SH-SY5Y (cell line): ENCODE measurements at regions not wholly inside any gene's neighbourhood (a gene's known extent, or its start where the extent isn't known, plus 50 kb on each side); places are given as distances from the start of the nearest gene placed in this dataset.

Source experiments
- GATA2 ChIP-seq: IDR thresholded peaks from 2 replicates; pipeline ENCODE4 v1.6.1; 2011; ENCODE audit warnings: mild to moderate bottlenecking, low read depth, low read length
- GATA3 ChIP-seq: IDR thresholded peaks from 2 replicates; pipeline ENCODE4 v1.6.1; 2011; ENCODE audit warnings: low read depth, mild to moderate bottlenecking, low read length, moderate library complexity

DNA sequence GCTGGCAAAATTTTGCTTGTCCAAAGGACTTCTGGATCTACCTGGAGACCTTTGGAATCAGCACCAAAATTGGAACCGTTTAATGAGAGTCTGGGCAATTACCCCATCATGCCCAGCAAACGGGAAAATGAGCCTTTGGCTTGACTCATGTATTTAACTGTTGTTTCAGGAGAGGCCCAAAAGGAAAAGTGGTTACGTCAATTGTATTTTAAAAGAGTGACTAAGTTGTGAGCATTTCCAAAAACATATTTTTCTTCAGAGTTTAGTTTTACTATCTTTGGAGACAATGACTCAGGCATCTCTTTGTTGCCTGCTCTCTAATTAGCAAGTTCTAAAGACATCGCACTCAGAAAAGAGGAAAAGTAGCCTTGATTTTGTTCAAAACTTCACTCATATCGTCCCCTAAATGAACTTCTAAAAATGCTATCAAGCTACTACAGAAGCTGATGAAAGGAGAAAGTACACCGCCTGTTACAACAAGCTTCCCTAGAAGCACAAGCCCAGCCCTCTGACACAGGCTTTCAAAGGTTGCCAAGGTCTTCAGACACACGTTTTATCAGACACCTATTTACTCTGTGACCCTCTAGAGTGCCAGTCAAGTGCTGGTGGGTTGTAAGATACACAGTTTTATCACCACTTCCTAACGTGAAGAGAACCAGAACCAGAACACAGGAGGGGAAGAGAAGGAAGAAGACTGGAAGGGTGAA is 146.2 kb downstream of the TBX18 start:
- no peak for TF ChIP-seq GATA2
- TF ChIP-seq GATA3, result no peak
